Dermis microvascular lymphatic vessel endothelial cell (primary cell): ENCODE measurements at regions not wholly inside any gene's neighbourhood (a gene's known extent, or its start where the extent isn't known, plus 50 kb on each side); places are given as distances from the start of the nearest gene placed in this dataset.

Source experiments
- DNase-seq, 2 donors: peaks; one replicate each; pipeline versions ENCODE4 v3.0.0 to v3.0.0-alpha.2; 2010; ENCODE audit warnings: low read depth in 2 of 2

- DNase-seq: no peak
Measured at GRCh38 chr11:109349276-109350080, 72.5 kb upstream of the C11orf87 start.

- DNase-seq: no peak
Measured at GRCh38 chr11:109350091-109350490, 71.9 kb upstream of the C11orf87 start.

GRCh38 chr11:109362059-109362458, 59.9 kb upstream of the C11orf87 start:
- DNase-seq: no peak

GRCh38 chr11:109363682-109364081, 58.3 kb upstream of the C11orf87 start:
- DNase-seq: no peak

GRCh38 chr11:109364851-109365250, 57.1 kb upstream of the C11orf87 start:
- DNase-seq: no peak

- no peak for DNase-seq
Measured at GRCh38 chr11:109371444-109372176, 50.4 kb upstream of the C11orf87 start.
